Neural progenitor cell (in vitro differentiated cells): ENCODE measurements at regions not wholly inside any gene's neighbourhood (a gene's known extent, or its start where the extent isn't known, plus 50 kb on each side); places are given as distances from the start of the nearest gene placed in this dataset.

Source experiments
- CTCF ChIP-seq: fragments of 200-600 bp; sonication (generic); IDR thresholded peaks from 2 replicates; pipeline ENCODE4 v1.5.1; 2017; ENCODE audit warnings: antibody characterized with exemption, mild to moderate bottlenecking
- EZH2 ChIP-seq: fragments of 200-600 bp; sonication (generic); IDR thresholded peaks from 2 replicates; pipeline ENCODE4 v1.6.1; 2017; ENCODE audit warnings: antibody characterized with exemption, mild to moderate bottlenecking, moderate library complexity
- EZH2phosphoT487 ChIP-seq: fragments of 200-600 bp; sonication (generic); IDR thresholded peaks from 2 replicates; pipeline ENCODE4 v1.6.1; 2017; ENCODE audit warnings: antibody characterized with exemption

- no peak for TF ChIP-seq CTCF
- no peak for TF ChIP-seq EZH2
- no peak for TF ChIP-seq EZH2phosphoT487
Observed at GRCh38 chr13:22289711-22290110, 618.8 kb downstream of the FGF9 start.
